ENCODE measurements at regions not wholly inside any gene's neighbourhood (a gene's known extent, or its start where the extent isn't known, plus 50 kb on each side); places are given as distances from the start of the nearest gene placed in this dataset.
"Not testable (repeated sequence)": the region's sequence is repeated elsewhere in the genome, so short reads cannot be mapped to it uniquely, and the experiment has no call there.

DNA sequence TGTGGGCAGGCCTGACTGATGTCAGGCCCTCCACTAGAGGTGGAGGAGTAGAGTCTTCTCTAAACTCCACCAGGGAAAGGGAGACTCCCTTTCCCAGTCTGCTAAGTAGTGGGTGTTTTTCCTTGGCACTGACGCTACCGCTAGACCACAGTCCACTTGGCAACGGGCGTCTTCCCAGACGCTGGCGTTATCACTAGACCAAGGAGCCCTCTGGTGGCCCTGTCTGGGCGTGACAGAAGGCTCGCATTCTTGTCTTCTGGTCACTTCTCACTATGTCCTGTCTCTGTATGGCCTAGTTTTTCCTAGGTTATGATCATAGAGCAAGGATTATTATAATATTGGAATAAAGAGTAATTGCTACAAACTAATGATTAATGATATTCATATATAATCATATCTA, 252.1 kb downstream of the TRIML1 start:
- TF ChIP-seq, protein P1, sequence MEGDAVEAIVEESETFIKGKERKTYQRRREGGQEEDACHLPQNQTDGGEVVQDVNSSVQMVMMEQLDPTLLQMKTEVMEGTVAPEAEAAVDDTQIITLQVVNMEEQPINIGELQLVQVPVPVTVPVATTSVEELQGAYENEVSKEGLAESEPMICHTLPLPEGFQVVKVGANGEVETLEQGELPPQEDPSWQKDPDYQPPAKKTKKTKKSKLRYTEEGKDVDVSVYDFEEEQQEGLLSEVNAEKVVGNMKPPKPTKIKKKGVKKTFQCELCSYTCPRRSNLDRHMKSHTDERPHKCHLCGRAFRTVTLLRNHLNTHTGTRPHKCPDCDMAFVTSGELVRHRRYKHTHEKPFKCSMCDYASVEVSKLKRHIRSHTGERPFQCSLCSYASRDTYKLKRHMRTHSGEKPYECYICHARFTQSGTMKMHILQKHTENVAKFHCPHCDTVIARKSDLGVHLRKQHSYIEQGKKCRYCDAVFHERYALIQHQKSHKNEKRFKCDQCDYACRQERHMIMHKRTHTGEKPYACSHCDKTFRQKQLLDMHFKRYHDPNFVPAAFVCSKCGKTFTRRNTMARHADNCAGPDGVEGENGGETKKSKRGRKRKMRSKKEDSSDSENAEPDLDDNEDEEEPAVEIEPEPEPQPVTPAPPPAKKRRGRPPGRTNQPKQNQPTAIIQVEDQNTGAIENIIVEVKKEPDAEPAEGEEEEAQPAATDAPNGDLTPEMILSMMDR (IDR thresholded peaks at IDR 0.05) = not testable (repeated sequence)
- TF ChIP-seq POLR2A, EP300 (IDR thresholded peaks at IDR 0.05): not testable (repeated sequence)
